GM23338 (cell line): ENCODE measurements at regions not wholly inside any gene's neighbourhood (a gene's known extent, or its start where the extent isn't known, plus 50 kb on each side); places are given as distances from the start of the nearest gene placed in this dataset.

ENCODE experiments used
- ATAC-seq: fragments of 200-7000 bp; cut with Tn5 transposase; 3 replicates; pipeline ENCODE4 v1.9.1; 2020
- DNase-seq: peaks from one replicate; pipeline ENCODE4 v3.0.0-alpha.2; 2015; ENCODE audit warnings: low spot score
- H2AFZ ChIP-seq: fragments of 200-600 bp; sonication (generic); 2 replicates; pipeline ENCODE4 v1.8.0; 2016; ENCODE audit warnings: antibody characterized with exemption, mild to moderate bottlenecking, moderate library complexity
- H3F3A ChIP-seq: fragments of 200-600 bp; sonication (generic); replicated peaks from 2 replicates; pipeline ENCODE4 v1.8.0; 2017; ENCODE audit warnings: antibody characterized with exemption, mixed run types, low read depth
- H3K27ac ChIP-seq: fragments of 200-600 bp; sonication (generic); 2 replicates; pipeline ENCODE4 v1.6.1; 2016; ENCODE audit warnings: low read depth
- H3K27me3 ChIP-seq: fragments of 200-600 bp; sonication (generic); 2 replicates; pipeline ENCODE4 v1.8.0; 2016; ENCODE audit warnings: mild to moderate bottlenecking, mixed run types, moderate library complexity; ENCODE audit not compliant: insufficient read depth
- H3K36me3 ChIP-seq: fragments of 200-600 bp; sonication (generic); 2 replicates; pipeline ENCODE4 v1.8.0; 2016; ENCODE audit warnings: mild to moderate bottlenecking; ENCODE audit not compliant: insufficient read depth
- H3K4me1 ChIP-seq: fragments of 200-600 bp; sonication (generic); 2 replicates; pipeline ENCODE4 v1.8.0; 2016; ENCODE audit warnings: mild to moderate bottlenecking, moderate library complexity; ENCODE audit not compliant: insufficient read depth
- H3K4me2 ChIP-seq: fragments of 200-600 bp; sonication (generic); 2 replicates; pipeline ENCODE4 v1.7.1; 2017; ENCODE audit warnings: mixed run types
- H3K4me3 ChIP-seq: fragments of 200-600 bp; sonication (generic); 2 replicates; pipeline ENCODE4 v1.6.1; 2016; ENCODE audit warnings: mixed run types
- H3K79me2 ChIP-seq: fragments of 200-600 bp; sonication (generic); replicated peaks from 2 replicates; pipeline ENCODE4 v1.8.0; 2017; ENCODE audit warnings: mild to moderate bottlenecking; ENCODE audit not compliant: insufficient read depth
- H3K9me2 ChIP-seq: fragments of 200-600 bp; sonication (generic); 2 replicates; pipeline ENCODE4 v1.8.0; 2017; ENCODE audit not compliant: insufficient read depth
- H4K20me1 ChIP-seq: fragments of 200-600 bp; sonication (generic); replicated peaks from 2 replicates; pipeline ENCODE4 v1.8.0; 2017; ENCODE audit warnings: mild to moderate bottlenecking; ENCODE audit not compliant: insufficient read depth
- H3K27ac Mint-ChIP-seq: 2 replicates; pipeline ENCODE4 v1.8.0; 2020; ENCODE audit warnings: inconsistent platforms, mild to moderate bottlenecking, moderate library complexity, mixed read lengths
- H3K27me3 Mint-ChIP-seq: 3 replicates; pipeline ENCODE4 v1.8.0; 2022; ENCODE audit warnings: low read depth, mild to moderate bottlenecking, moderate library complexity, mixed read lengths, inconsistent platforms; ENCODE audit not compliant: insufficient read depth, poor library complexity
- H3K36me3 Mint-ChIP-seq: 3 replicates; pipeline ENCODE4 v1.8.0; 2021; ENCODE audit warnings: low read depth, mild to moderate bottlenecking, inconsistent platforms, moderate library complexity, mixed read lengths
- H3K4me1 Mint-ChIP-seq: 3 replicates; pipeline ENCODE4 v1.8.0; 2020; ENCODE audit warnings: mild to moderate bottlenecking, inconsistent platforms, mixed read lengths
- H3K4me3 Mint-ChIP-seq: 3 replicates; pipeline ENCODE4 v1.8.0; 2021; ENCODE audit warnings: moderate library complexity, mild to moderate bottlenecking, inconsistent platforms, mixed read lengths
- H3K9me3 Mint-ChIP-seq: 3 replicates; pipeline ENCODE4 v1.8.0; 2020; ENCODE audit warnings: moderate library complexity, mild to moderate bottlenecking, inconsistent platforms, mixed read lengths
- CTCF ChIP-seq, 2 experiments: fragments of 200-600 bp in 1 of 2; sonication (generic) in 1 of 2; conservative IDR thresholded peaks; 2 replicates each; pipeline versions ENCODE4 v1.5.1 to v1.6.1; 2016 to 2017; ENCODE audit warnings: antibody characterized with exemption in 2 of 2, low read depth in 2 of 2, mild to moderate bottlenecking in 2 of 2, moderate library complexity in 1 of 2
- ETS1 ChIP-seq: IDR thresholded peaks from 2 replicates; pipeline ENCODE4 v1.6.1; 2016; ENCODE audit warnings: antibody characterized with exemption
- EZH2 ChIP-seq: fragments of 200-600 bp; sonication (generic); IDR thresholded peaks from one replicate; pipeline ENCODE4 v1.8.0; 2017; ENCODE audit warnings: antibody characterized with exemption, mild to moderate bottlenecking, low read depth; ENCODE audit not compliant: unreplicated experiment
- JUNB ChIP-seq: IDR thresholded peaks from one replicate; pipeline ENCODE4 v1.6.1; 2016; ENCODE audit warnings: antibody characterized with exemption; ENCODE audit not compliant: unreplicated experiment
- NANOG ChIP-seq: IDR thresholded peaks from 2 replicates; pipeline ENCODE4 v1.6.1; 2016; ENCODE audit warnings: antibody characterized with exemption, borderline replicate concordance
- ZNF114 ChIP-seq: fragments of 250-450 bp; sonication (Bioruptor Pico); IDR thresholded peaks from 2 replicates; pipeline ENCODE4 v1.5.0; 2020; ENCODE audit warnings: mild to moderate bottlenecking, moderate library complexity
- ZNF331 ChIP-seq: fragments of 250-450 bp; sonication (Bioruptor Pico); IDR thresholded peaks from 2 replicates; pipeline ENCODE4 v1.5.0; 2020; ENCODE audit warnings: low read depth, mild to moderate bottlenecking, moderate library complexity

GRCh38 chr7:25389489-25390106 lies 161.3 kb upstream of the NPVF start:
- ATAC-seq: peak; percentile 52; the same call in 2 of the 3 replicates
- H3K4me2 ChIP-seq: no peak overlapping the region
- no peaks in the 10 kb centered on the region for H4K20me1 ChIP-seq
- no peaks in the 10 kb centered on the region for H3K4me1 ChIP-seq
- no peak overlapping the region for H3K27ac Mint-ChIP-seq
- H3K36me3 ChIP-seq: no peaks in the 10 kb centered on the region
- H3K27me3 ChIP-seq: no peaks in the 10 kb centered on the region
- H3K27me3 Mint-ChIP-seq: no peaks in the 10 kb centered on the region
- H3K79me2 ChIP-seq: no peaks in the 10 kb centered on the region
- no peaks in the 10 kb centered on the region for H3K9me2 ChIP-seq
- H3K9me3 Mint-ChIP-seq: no peaks in the 10 kb centered on the region
- H3K4me1 Mint-ChIP-seq: peaks cover 5% of the 10 kb centered on the region
- H3K4me3 ChIP-seq: no peak overlapping the region
- peak; percentile 72 for DNase-seq
- TF ChIP-seq CTCF (conservative IDR thresholded peaks at IDR 0.05; ENCODE audit: low read depth in 2 of 2) (peak; percentile 71 to 72), ZNF331 (no peak)
- no peaks in the 10 kb centered on the region for H3K36me3 Mint-ChIP-seq
- no peaks in the 10 kb centered on the region for H3F3A ChIP-seq
- no peak overlapping the region for H3K4me3 Mint-ChIP-seq
- no peak overlapping the region for H3K27ac ChIP-seq
- H2AFZ ChIP-seq: no peak overlapping the region

- Histone ChIP-seq H3K9me2 (no peaks in the 10 kb centered on the region), H4K20me1 (no peaks in the 10 kb centered on the region), H3K79me2 (no peaks in the 10 kb centered on the region), H3K36me3 (no peaks in the 10 kb centered on the region), H3K4me2 (no peak overlapping the region), H3K4me1 (no peaks in the 10 kb centered on the region), H3K4me3 (no peak overlapping the region), H2AFZ (no peak overlapping the region), H3K27ac (no peak overlapping the region), H3K27me3 (no peaks in the 10 kb centered on the region), H3F3A (no peaks in the 10 kb centered on the region)
- peak; percentile 50 to 54 for TF ChIP-seq CTCF (conservative IDR thresholded peaks at IDR 0.05; ENCODE audit: low read depth in 2 of 2)
- no peak for TF ChIP-seq JUNB
- Mint-ChIP-seq H3K9me3 (no peaks in the 10 kb centered on the region), H3K4me1 (no peaks in the 10 kb centered on the region; the same call in 2 of the 3 replicates), H3K4me3 (no peak overlapping the region), H3K27me3 (no peaks in the 10 kb centered on the region), H3K36me3 (no peaks in the 10 kb centered on the region), H3K27ac (no peak overlapping the region)
- DNase-seq (no peak), ATAC-seq (no peak)
These were observed 163.1 kb upstream of the NPVF start for GRCh38 chr7:25391295-25391861.

GRCh38 chr7:25391961-25392587 lies 163.8 kb upstream of the NPVF start:
- no peak overlapping the region for H3K4me3 Mint-ChIP-seq
- no peaks in the 10 kb centered on the region for H3K9me2 ChIP-seq
- H3K4me1 Mint-ChIP-seq: no peaks in the 10 kb centered on the region; the same call in 2 of the 3 replicates
- H3K4me1 ChIP-seq: no peaks in the 10 kb centered on the region
- no peaks in the 10 kb centered on the region for H3K79me2 ChIP-seq
- H3K36me3 ChIP-seq: no peaks in the 10 kb centered on the region
- H3F3A ChIP-seq: no peaks in the 10 kb centered on the region
- no peak overlapping the region for H3K27ac Mint-ChIP-seq
- no peaks in the 10 kb centered on the region for H3K27me3 ChIP-seq
- H3K27ac ChIP-seq: no peak overlapping the region
- no peak overlapping the region for H3K4me3 ChIP-seq
- ATAC-seq (no peak), DNase-seq (no peak)
- 0 out of 2 replicates have a peak overlapping the region, but pooled peaks have one; percentile 61 for H2AFZ ChIP-seq
- no peak overlapping the region for H3K4me2 ChIP-seq
- H3K27me3 Mint-ChIP-seq: no peaks in the 10 kb centered on the region
- H3K9me3 Mint-ChIP-seq: no peaks in the 10 kb centered on the region
- H4K20me1 ChIP-seq: no peaks in the 10 kb centered on the region
- H3K36me3 Mint-ChIP-seq: no peaks in the 10 kb centered on the region
- no peak for TF ChIP-seq NANOG
- no peak for TF ChIP-seq EZH2
- no peak for TF ChIP-seq ETS1
- no peak for TF ChIP-seq ZNF114 (CRISPR knock-in tag)
- no peak for TF ChIP-seq JUNB
- TF ChIP-seq CTCF (conservative IDR thresholded peaks at IDR 0.05; ENCODE audit: low read depth in 2 of 2): no peak
